Motor neuron (in vitro differentiated cells): ENCODE measurements at regions not wholly inside any gene's neighbourhood (a gene's known extent, or its start where the extent isn't known, plus 50 kb on each side); places are given as distances from the start of the nearest gene placed in this dataset.

ENCODE experiments used
- ATAC-seq, 8 experiments: fragments of 200-7000 bp; cut with Tn5 transposase; replicated peaks in 6 of 8; 2 replicates each; pipeline ENCODE4 v1.8.0; 2021; ENCODE audit warnings: mild to moderate bottlenecking in 8 of 8, moderate library complexity in 8 of 8
- H3K27ac ChIP-seq, 2 donors: fragments of 250-450 bp; sonication (Bioruptor Pico); 2 replicates each; pipeline ENCODE4 v1.9.0; 2021; ENCODE audit warnings: antibody characterized with exemption in 2 of 2, mild to moderate bottlenecking in 2 of 2, moderate library complexity in 1 of 2
- H3K4me1 ChIP-seq, 2 donors: fragments of 250-450 bp; sonication (Bioruptor Pico); replicated peaks in 1 of 2; 2 replicates each; pipeline ENCODE4 v1.6.1; 2021; ENCODE audit warnings: antibody characterized with exemption in 2 of 2, mild to moderate bottlenecking in 2 of 2, moderate library complexity in 1 of 2
- H3K4me3 ChIP-seq, 5 donors: fragments of 250-450 bp; sonication (Bioruptor Pico); 2 replicates each; pipeline ENCODE4 v1.9.0; 2021; ENCODE audit warnings: antibody characterized with exemption in 5 of 5, mild to moderate bottlenecking in 5 of 5, moderate library complexity in 4 of 5
- WGBS, 10 experiments: fragments of 450-650 bp; shearing (Covaris generic); methylation state at CpG; one replicate each; pipeline ENCODE4 v1.0.0; 2022; 5-methylcytosine and 5-hydroxymethylcytosine counted together
- in situ Hi-C, 9 experiments: fragments of 400-800 bp; cut with MboI; loops; one replicate each; pipeline ENCODE4 v1.15.0; 2021; ENCODE audit warnings: low sequenced_read_pairs in 9 of 9, low pct_unique_long_range_greater_than_20kb in 2 of 9; ENCODE audit not compliant: unreplicated experiment in 9 of 9

- no peak overlapping the region for H3K4me3 ChIP-seq
- H3K27ac ChIP-seq: no peak overlapping the region
- in situ Hi-C loops: no loop called here
- WGBS, 10 experiments: 38 to 100% (median 73%) methylated on average over 1 of the region's 1 CpG; no CpG with 5 or more reads in 6 of the 10 experiments
- ATAC-seq: no peak
- peaks cover 5 to 10% of the 10 kb centered on the region in 2 donors for H3K4me1 ChIP-seq
Measured at GRCh38 chr3:111285184-111285538, 213.5 kb downstream of the NECTIN3 start.

GRCh38 chr3:111285694-111286093 is 214.1 kb downstream of the NECTIN3 start:
- Histone ChIP-seq H3K4me3 (no peak overlapping the region), H3K4me1 (peaks cover 5 to 10% of the 10 kb centered on the region in 2 donors), H3K27ac (no peak overlapping the region)
- ATAC-seq: peak in 1 of 8 experiments; percentile 27
- in situ Hi-C loops: no loop called here
- WGBS, 10 experiments: 24 to 100% (median 67%) methylated on average over 1 to 4 of the region's 4 CpGs; no CpG with 5 or more reads in 1 of the 10 experiments

GRCh38 chr3:111286746-111287145 is 215.1 kb downstream of the NECTIN3 start:
- no peak overlapping the region for H3K27ac ChIP-seq
- no peak overlapping the region for H3K4me3 ChIP-seq
- in situ Hi-C loops: no loop called here
- 41 to 100% (median 89%) methylated on average over 1 to 2 of the region's 2 CpGs; no CpG with 5 or more reads in 2 of the 10 experiments for WGBS, 10 experiments
- H3K4me1 ChIP-seq: peaks cover 5 to 10% of the 10 kb centered on the region in 2 donors
- ATAC-seq: no peak

GRCh38 chr3:111292117-111292516 is 220.5 kb downstream of the NECTIN3 start:
- in situ Hi-C loops: no loop called here
- H3K27ac ChIP-seq: no peak overlapping the region
- no peak for ATAC-seq
- H3K4me3 ChIP-seq: no peak overlapping the region
- WGBS, 10 experiments: 100% methylated on average over 1 of the region's 2 CpGs; no CpG with 5 or more reads in 8 of the 10 experiments
- H3K4me1 ChIP-seq: no peaks in the 10 kb centered on the region

GRCh38 chr3:111299192-111299615 is 227.6 kb downstream of the NECTIN3 start:
- Histone ChIP-seq H3K4me1 (no peaks in the 10 kb centered on the region), H3K4me3 (no peak overlapping the region), H3K27ac (no peak overlapping the region)
- peak in 5 of 8 experiments; percentile 24 to 90 (median 59) for ATAC-seq
- in situ Hi-C loops: no loop called here
- WGBS, 10 experiments: 20 to 83% (median 75%) methylated on average over 1 of the region's 1 CpG; no CpG with 5 or more reads in 5 of the 10 experiments

- in situ Hi-C loops: no loop called here
- Histone ChIP-seq H3K4me3 (no peak overlapping the region), H3K27ac (no peak overlapping the region), H3K4me1 (peaks cover 0 to 4% of the 10 kb centered on the region in 2 donors)
- no peak for ATAC-seq
Measured at GRCh38 chr3:111301238-111301798, 229.7 kb downstream of the NECTIN3 start.

GRCh38 chr3:111302063-111302462 is 230.4 kb downstream of the NECTIN3 start:
- 70 to 100% (median 100%) methylated on average over 1 of the region's 1 CpG; no CpG with 5 or more reads in 2 of the 10 experiments for WGBS, 10 experiments
- in situ Hi-C loops: no loop called here

GRCh38 chr3:111303760-111304159 is 232.1 kb downstream of the NECTIN3 start:
- in situ Hi-C loops: no loop called here
- WGBS, 10 experiments: 30 to 100% (median 83%) methylated on average over 1 of the region's 1 CpG; no CpG with 5 or more reads in 1 of the 10 experiments
- no peak overlapping the region for H3K27ac ChIP-seq
- H3K4me3 ChIP-seq: no peak overlapping the region
- ATAC-seq: no peak
- H3K4me1 ChIP-seq: peaks cover 0 to 4% of the 10 kb centered on the region in 2 donors

More at GRCh38 chr3:111302063-111302462, 230.4 kb downstream of the NECTIN3 start:
- ATAC-seq: peak in 2 of 8 experiments; percentile 26 to 63
- Histone ChIP-seq H3K4me3 (no peak overlapping the region), H3K4me1 (peaks cover 0 to 4% of the 10 kb centered on the region in 2 donors), H3K27ac (no peak overlapping the region)

GRCh38 chr3:111307676-111308075 is 234.3 kb upstream of the CD96 start:
- Histone ChIP-seq H3K4me3 (no peak overlapping the region), H3K27ac (no peak overlapping the region), H3K4me1 (peaks cover 0 to 4% of the 10 kb centered on the region in 2 donors)
- ATAC-seq: no peak
- in situ Hi-C loops: no loop called here
- 86 to 91% (median 90%) methylated on average over 1 of the region's 1 CpG; no CpG with 5 or more reads in 4 of the 10 experiments for WGBS, 10 experiments

- H3K27ac ChIP-seq: no peak overlapping the region
- no peak overlapping the region for H3K4me3 ChIP-seq
- ATAC-seq: no peak
- in situ Hi-C loops: no loop called here
- peaks cover 0 to 5% of the 10 kb centered on the region in 2 donors for H3K4me1 ChIP-seq
Measured at GRCh38 chr3:111311126-111311525, 230.9 kb upstream of the CD96 start.

- ATAC-seq: no peak
- WGBS, 10 experiments: 71 to 100% (median 90%) methylated on average over 1 to 2 of the region's 2 CpGs; no CpG with 5 or more reads in 1 of the 10 experiments
- in situ Hi-C loops: no loop called here
- H3K27ac ChIP-seq: no peak overlapping the region
- peaks cover 0 to 10% of the 10 kb centered on the region in 2 donors for H3K4me1 ChIP-seq
- H3K4me3 ChIP-seq: no peak overlapping the region
Measured at GRCh38 chr3:111311709-111312235, 230.2 kb upstream of the CD96 start.

- in situ Hi-C loops: no loop called here
- peak in 1 of 8 experiments; percentile 29 for ATAC-seq
- Histone ChIP-seq H3K4me3 (no peak overlapping the region), H3K4me1 (peaks cover 0 to 19% of the 10 kb centered on the region in 2 donors), H3K27ac (no peak overlapping the region)
Measured at GRCh38 chr3:111314181-111314873, 227.7 kb upstream of the CD96 start.

- peaks cover 0 to 19% of the 10 kb centered on the region in 2 donors for H3K4me1 ChIP-seq
- no peak overlapping the region for H3K27ac ChIP-seq
- H3K4me3 ChIP-seq: no peak overlapping the region
- 4 to 100% (median 82%) methylated on average over 1 to 5 of the region's 5 CpGs for WGBS, 10 experiments
- no peak for ATAC-seq
- in situ Hi-C loops: no loop called here
Measured at GRCh38 chr3:111314898-111315297, 227.1 kb upstream of the CD96 start.
